CD14-positive monocyte (primary cell): ENCODE measurements at regions not wholly inside any gene's neighbourhood (a gene's known extent, or its start where the extent isn't known, plus 50 kb on each side); places are given as distances from the start of the nearest gene placed in this dataset.

Source experiments
- DNase-seq, 3 donors: peaks; one replicate each; pipeline ENCODE4 v3.0.0-alpha.2; 2011 to 2022
- H2AFZ ChIP-seq: 2 replicates; pipeline ENCODE4 v1.6.0; 2012; ENCODE audit warnings: mild to moderate bottlenecking, low read depth, low read length, inconsistent platforms; ENCODE audit not compliant: insufficient read depth, poor library complexity, severe bottlenecking
- H3K27ac ChIP-seq, 2 donors: 1 replicate in 1 of 2; 2 replicates in 1 of 2; pipeline ENCODE4 v1.5.1; 2012 to 2013; ENCODE audit warnings: low read length in 2 of 2, control low read depth in 1 of 2, inconsistent platforms in 1 of 2, low read depth in 1 of 2, mild to moderate bottlenecking in 1 of 2
- H3K27me3 ChIP-seq, 2 donors: one replicate each; pipeline versions ENCODE4 v1.6.0 to v1.6.1; 2011 to 2013; ENCODE audit warnings: low read length in 2 of 2; ENCODE audit not compliant: control insufficient read depth in 2 of 2, insufficient read depth in 2 of 2
- H3K36me3 ChIP-seq, 2 donors: replicated peaks in 1 of 2; 1 replicate in 1 of 2; 2 replicates in 1 of 2; pipeline versions ENCODE4 v1.5.1 to v1.6.1; 2012 to 2013; ENCODE audit warnings: low read length in 2 of 2, control low read depth in 1 of 2, inconsistent platforms in 1 of 2, mild to moderate bottlenecking in 1 of 2; ENCODE audit not compliant: insufficient read depth in 2 of 2, control insufficient read depth in 1 of 2
- H3K4me1 ChIP-seq, 2 donors: 1 replicate in 1 of 2; 2 replicates in 1 of 2; pipeline versions ENCODE4 v1.5.1 to v1.6.1; 2012 to 2013; ENCODE audit warnings: low read length in 2 of 2, control low read depth in 1 of 2, inconsistent platforms in 1 of 2, mild to moderate bottlenecking in 1 of 2, moderate library complexity in 1 of 2; ENCODE audit not compliant: insufficient read depth in 2 of 2, control insufficient read depth in 1 of 2
- H3K4me2 ChIP-seq: replicated peaks from 2 replicates; pipeline ENCODE3; 2012; ENCODE audit warnings: low read length, moderate library complexity, mild to moderate bottlenecking; ENCODE audit not compliant: poor library complexity, severe bottlenecking; ENCODE audit errors: extremely low read depth
- H3K4me3 ChIP-seq, 3 experiments: fragments of 200-600 bp in 1 of 3; sonication (generic) in 1 of 3; replicated peaks in 1 of 3; 1 replicate in 2 of 3; 2 replicates in 1 of 3; pipeline ENCODE4 v1.5.1; 2011 to 2013; ENCODE audit warnings: low read length in 3 of 3, mild to moderate bottlenecking in 3 of 3, control low read depth in 2 of 3, low read depth in 2 of 3, inconsistent platforms in 1 of 3, moderate library complexity in 1 of 3
- H3K79me2 ChIP-seq: 2 replicates; pipeline ENCODE4 v1.6.0; 2012; ENCODE audit warnings: mild to moderate bottlenecking, control low read depth, inconsistent platforms, low read length, moderate library complexity; ENCODE audit not compliant: insufficient read depth
- H3K9ac ChIP-seq: 2 replicates; pipeline ENCODE4 v1.6.0; 2017; ENCODE audit warnings: low read length, mild to moderate bottlenecking; ENCODE audit not compliant: insufficient read depth, poor library complexity, severe bottlenecking
- H3K9me3 ChIP-seq, 2 donors: replicated peaks in 1 of 2; 1 replicate in 1 of 2; 2 replicates in 1 of 2; pipeline versions ENCODE4 v1.5.1 to v1.6.1; 2012 to 2013; ENCODE audit warnings: low read length in 2 of 2, control low read depth in 1 of 2; ENCODE audit not compliant: control insufficient read depth in 1 of 2, insufficient read depth in 1 of 2
- H4K20me1 ChIP-seq: 2 replicates; pipeline ENCODE4 v1.6.0; 2012; ENCODE audit warnings: mild to moderate bottlenecking, low read length, control low read depth, moderate library complexity; ENCODE audit not compliant: insufficient read depth
- H3K27ac Mint-ChIP-seq, 7 donors: one replicate each; pipeline ENCODE4 v1.8.0; 2020; ENCODE audit warnings: mild to moderate bottlenecking in 7 of 7, mixed read lengths in 7 of 7, moderate library complexity in 6 of 7, inconsistent platforms in 2 of 7
- H3K27me3 Mint-ChIP-seq, 3 donors: one replicate each; pipeline ENCODE4 v1.8.0; 2021 to 2022; ENCODE audit warnings: low read depth in 3 of 3, mild to moderate bottlenecking in 3 of 3, mixed read lengths in 3 of 3, moderate library complexity in 3 of 3, inconsistent platforms in 1 of 3
- H3K36me3 Mint-ChIP-seq, 2 donors: one replicate each; pipeline ENCODE4 v1.8.0; 2020; ENCODE audit warnings: mixed read lengths in 2 of 2, inconsistent platforms in 1 of 2, mild to moderate bottlenecking in 1 of 2
- H3K4me1 Mint-ChIP-seq: one replicate; pipeline ENCODE4 v1.8.0; 2020; ENCODE audit warnings: mild to moderate bottlenecking, mixed read lengths
- H3K4me3 Mint-ChIP-seq, 2 donors: one replicate each; pipeline ENCODE4 v1.8.0; 2020; ENCODE audit warnings: mild to moderate bottlenecking in 2 of 2, mixed read lengths in 2 of 2, moderate library complexity in 1 of 2
- H3K9me3 Mint-ChIP-seq, 7 donors: one replicate each; pipeline ENCODE4 v1.8.0; 2020 to 2022; ENCODE audit warnings: mixed read lengths in 7 of 7, mild to moderate bottlenecking in 6 of 7, moderate library complexity in 6 of 7, inconsistent platforms in 2 of 7
- CTCF ChIP-seq: fragments of 200-600 bp; IDR thresholded peaks from one replicate; pipeline ENCODE4 v1.8.0; 2022; ENCODE audit warnings: antibody characterized with exemption, mild to moderate bottlenecking
- WGBS: methylation state at CpG from one replicate; pipeline ENCODE4 v1.1.5; 2013; ENCODE audit warnings: missing lambda C conversion rate; ENCODE audit not compliant: insufficient coverage; 5-methylcytosine and 5-hydroxymethylcytosine counted together
- intact Hi-C, 2 donors: fragments of 100-400 bp; cut with micrococcal nuclease; formaldehyde crosslinking; loops; one replicate each; pipeline versions ENCODE4 v1.15.0 to v1.15.1; 2023

- Mint-ChIP-seq H3K36me3 (no peaks in the 10 kb centered on the region), H3K4me3 (no peak overlapping the region), H3K27ac (no peak overlapping the region)
Observed at GRCh38 chrY:15773579-15773978, 1249.2 kb downstream of the NLGN4Y start.

GRCh38 chrY:15775880-15776279 lies 1251.6 kb downstream of the NLGN4Y start:
- no peaks in the 10 kb centered on the region for H3K4me1 ChIP-seq
- 90% methylated on average over 2 of the region's 3 CpGs for WGBS
- H3K4me3 Mint-ChIP-seq, result no peak overlapping the region
- DNase-seq, result no peak
- no peak overlapping the region for H3K4me3 ChIP-seq
- no peak overlapping the region for H2AFZ ChIP-seq
- no peaks in the 10 kb centered on the region for H3K4me1 Mint-ChIP-seq
- H3K9ac ChIP-seq, result no peak overlapping the region
- no peaks in the 10 kb centered on the region for H4K20me1 ChIP-seq
- H3K27ac Mint-ChIP-seq, result no peak overlapping the region
- no peak overlapping the region for H3K27ac ChIP-seq
- no peaks in the 10 kb centered on the region for H3K79me2 ChIP-seq
- peaks cover 0 to 7% (median 0%) of the 10 kb centered on the region in 7 donors for H3K9me3 Mint-ChIP-seq
- intact Hi-C loops, result no loop called here
- no peak overlapping the region for H3K4me2 ChIP-seq
- no peak for TF ChIP-seq CTCF
- no peaks in the 10 kb centered on the region for H3K36me3 Mint-ChIP-seq
- no peaks in the 10 kb centered on the region for H3K27me3 Mint-ChIP-seq
- H3K36me3 ChIP-seq, result no peaks in the 10 kb centered on the region
- H3K27me3 ChIP-seq, result no peaks in the 10 kb centered on the region
- H3K9me3 ChIP-seq, result peaks cover 0 to 3% of the 10 kb centered on the region in 2 donors

More at GRCh38 chrY:15773579-15773978, 1249.2 kb downstream of the NLGN4Y start:
- H3K4me3 ChIP-seq, result no peak overlapping the region
- no peaks in the 10 kb centered on the region for H3K4me1 Mint-ChIP-seq
- no peak overlapping the region for H2AFZ ChIP-seq
- H3K4me1 ChIP-seq, result no peaks in the 10 kb centered on the region
- no peak overlapping the region for H3K4me2 ChIP-seq
- H4K20me1 ChIP-seq, result no peaks in the 10 kb centered on the region
- H3K9ac ChIP-seq, result no peak overlapping the region
- H3K9me3 Mint-ChIP-seq, result peaks cover 0 to 10% (median 0%) of the 10 kb centered on the region in 7 donors
- 43% methylated on average over 1 of the region's 3 CpGs for WGBS
- no peak overlapping the region for H3K27ac ChIP-seq
- H3K27me3 ChIP-seq, result no peaks in the 10 kb centered on the region
- intact Hi-C loops, result no loop called here
- H3K36me3 ChIP-seq, result no peaks in the 10 kb centered on the region
- no peak for TF ChIP-seq CTCF
- DNase-seq, result no peak
- H3K9me3 ChIP-seq, result peaks cover 0 to 3% of the 10 kb centered on the region in 2 donors
- H3K79me2 ChIP-seq, result no peaks in the 10 kb centered on the region
- no peaks in the 10 kb centered on the region for H3K27me3 Mint-ChIP-seq
